ENCODE measurements at regions not wholly inside any gene's neighbourhood (a gene's known extent, or its start where the extent isn't known, plus 50 kb on each side); places are given as distances from the start of the nearest gene placed in this dataset.
A peak's percentile ranks its signal among the peaks of the same experiment; 100 is the strongest.

DNA sequence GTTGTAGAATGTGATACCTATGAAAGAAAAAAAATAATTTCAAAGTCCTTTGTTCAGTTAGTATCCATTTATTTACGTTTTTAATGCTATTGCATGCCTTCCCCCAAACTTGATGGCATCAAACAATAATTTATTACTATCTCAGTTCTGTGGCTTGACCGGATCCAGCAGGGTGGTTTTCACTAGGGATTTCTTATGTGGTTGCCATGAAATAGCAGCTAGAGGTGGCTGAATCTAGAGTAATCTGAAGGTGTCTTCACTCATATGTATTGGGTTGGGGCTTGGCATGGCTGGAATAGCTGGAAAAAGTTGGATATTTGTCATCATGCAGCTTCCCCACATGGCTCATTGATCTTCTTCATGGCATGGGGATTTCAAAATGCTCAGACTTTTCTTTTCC, 619.3 kb upstream of the ZNF608 start:
- no peak for TF ChIP-seq CTCF (conservative IDR thresholded peaks at IDR 0.05; ENCODE audit: control insufficient read depth, insufficient read depth, low read depth, low read length)
- DNase-seq (ENCODE audit: low read depth), result no peak
- no peak overlapping the region for H3K4me3 ChIP-seq (ENCODE audit: control insufficient read depth, low read depth, low read length)

- DNase-seq (ENCODE audit: low read depth), result no peak
- H3K4me3 ChIP-seq (ENCODE audit: control insufficient read depth, low read depth, low read length), result no peak overlapping the region
- no peak for TF ChIP-seq CTCF (conservative IDR thresholded peaks at IDR 0.05; ENCODE audit: control insufficient read depth, insufficient read depth, low read depth, low read length)
Observed at GRCh38 chr5:125367702-125368101, 621.3 kb upstream of the ZNF608 start.

GRCh38 chr5:125370461-125371205, 624.2 kb upstream of the ZNF608 start:
- H3K4me3 ChIP-seq (ENCODE audit: control insufficient read depth, low read depth, low read length), result no peak overlapping the region
- no peak for DNase-seq (ENCODE audit: low read depth)
- TF ChIP-seq CTCF (conservative IDR thresholded peaks at IDR 0.05; ENCODE audit: control insufficient read depth, insufficient read depth, low read depth, low read length), result no peak

DNA sequence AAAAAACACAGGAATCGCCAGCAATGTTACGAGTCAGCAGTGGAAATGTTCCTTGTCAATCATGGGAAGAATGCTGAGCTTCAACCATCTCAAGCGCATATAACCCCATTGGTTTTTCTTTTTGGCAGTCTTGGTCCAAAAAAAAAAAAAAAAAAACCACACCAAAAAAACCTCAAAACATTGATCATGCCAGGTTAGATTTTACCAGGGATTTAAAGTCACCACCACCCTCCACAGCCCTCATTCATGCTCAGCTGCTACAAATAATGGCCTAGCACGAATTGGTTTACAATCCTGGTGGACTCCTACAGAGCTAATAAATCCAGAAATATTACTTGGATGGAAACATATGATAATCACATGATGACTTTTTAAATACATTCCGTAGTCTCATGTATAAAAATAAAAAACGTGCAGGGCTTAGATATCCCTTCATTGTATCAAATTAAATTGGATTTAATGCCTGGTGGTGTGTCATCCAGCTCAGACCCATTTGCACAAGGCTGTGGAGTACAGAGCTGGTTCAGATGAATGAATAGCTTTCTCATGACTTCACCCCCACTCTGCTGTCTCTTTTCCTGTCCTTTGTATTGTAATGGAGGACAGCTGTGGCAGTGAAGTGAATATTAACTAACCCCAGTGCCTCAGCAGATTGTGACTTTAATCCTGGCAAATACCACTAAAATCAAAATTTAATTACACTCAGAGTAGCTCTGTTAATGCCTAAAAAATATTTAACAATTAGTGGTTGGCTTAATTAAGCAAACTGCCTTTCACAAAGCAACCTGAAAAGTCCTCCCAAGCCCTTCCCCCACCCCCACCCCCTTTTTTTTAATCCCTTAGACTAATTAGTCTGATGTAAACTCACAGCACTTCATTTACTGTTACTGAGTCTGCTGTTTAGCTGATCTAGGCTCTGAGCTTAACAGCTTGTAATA, 626.5 kb upstream of the ZNF608 start:
- H3K4me3 ChIP-seq (ENCODE audit: control insufficient read depth, low read depth, low read length), result no peak overlapping the region
- peak; percentile 70 for DNase-seq (ENCODE audit: low read depth)
- TF ChIP-seq CTCF (conservative IDR thresholded peaks at IDR 0.05; ENCODE audit: control insufficient read depth, insufficient read depth, low read depth, low read length), result no peak

- TF ChIP-seq CTCF (conservative IDR thresholded peaks at IDR 0.05; ENCODE audit: control insufficient read depth, insufficient read depth, low read depth, low read length), result no peak
- no peak for DNase-seq (ENCODE audit: low read depth)
- H3K4me3 ChIP-seq (ENCODE audit: control insufficient read depth, low read depth, low read length), result no peak overlapping the region
Observed at GRCh38 chr5:125375143-125375542, 628.7 kb upstream of the ZNF608 start.

DNA sequence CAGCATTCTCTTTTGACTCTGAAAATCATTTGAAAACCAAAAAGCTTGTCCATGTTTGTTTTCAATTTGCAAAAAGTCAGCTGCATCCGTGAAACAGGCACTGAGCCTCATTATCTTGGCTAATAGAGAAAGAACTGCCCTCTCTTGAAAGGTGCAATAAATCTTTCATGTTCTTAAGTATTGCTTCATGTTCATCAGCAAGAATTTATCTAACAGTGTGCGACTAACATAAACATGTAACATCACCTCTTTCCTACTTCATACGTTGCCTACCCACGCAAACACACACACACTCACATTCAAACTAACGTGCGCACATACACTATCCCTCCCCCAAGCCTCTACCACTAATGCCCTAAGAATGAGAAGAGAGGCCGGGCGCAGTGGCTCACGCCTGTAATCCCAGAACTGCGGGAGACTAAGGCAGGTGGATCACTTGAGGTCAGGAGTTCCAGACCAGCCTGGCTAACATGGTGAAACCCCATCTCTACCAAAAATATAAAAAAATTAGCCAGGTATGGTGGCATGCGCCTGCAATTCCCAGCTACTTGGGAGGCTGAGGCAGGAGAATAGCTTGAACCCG, 629.7 kb upstream of the ZNF608 start:
- H3K4me3 ChIP-seq (ENCODE audit: control insufficient read depth, low read depth, low read length), result no peak overlapping the region
- TF ChIP-seq CTCF (conservative IDR thresholded peaks at IDR 0.05; ENCODE audit: control insufficient read depth, insufficient read depth, low read depth, low read length), result no peak
- DNase-seq (ENCODE audit: low read depth), result peak; percentile 65

All from fibroblast of mammary gland (primary cell).